GM23338 (cell line): ENCODE measurements at regions not wholly inside any gene's neighbourhood (a gene's known extent, or its start where the extent isn't known, plus 50 kb on each side); places are given as distances from the start of the nearest gene placed in this dataset.

Source experiments
- ATAC-seq: fragments of 200-7000 bp; cut with Tn5 transposase; 3 replicates; pipeline ENCODE4 v1.9.1; 2020
- DNase-seq: peaks from one replicate; pipeline ENCODE4 v3.0.0-alpha.2; 2015; ENCODE audit warnings: low spot score
- H2AFZ ChIP-seq: fragments of 200-600 bp; sonication (generic); 2 replicates; pipeline ENCODE4 v1.8.0; 2016; ENCODE audit warnings: antibody characterized with exemption, mild to moderate bottlenecking, moderate library complexity
- H3F3A ChIP-seq: fragments of 200-600 bp; sonication (generic); replicated peaks from 2 replicates; pipeline ENCODE4 v1.8.0; 2017; ENCODE audit warnings: antibody characterized with exemption, mixed run types, low read depth
- H3K27ac ChIP-seq: fragments of 200-600 bp; sonication (generic); 2 replicates; pipeline ENCODE4 v1.6.1; 2016; ENCODE audit warnings: low read depth
- H3K27me3 ChIP-seq: fragments of 200-600 bp; sonication (generic); 2 replicates; pipeline ENCODE4 v1.8.0; 2016; ENCODE audit warnings: mild to moderate bottlenecking, mixed run types, moderate library complexity; ENCODE audit not compliant: insufficient read depth
- H3K36me3 ChIP-seq: fragments of 200-600 bp; sonication (generic); 2 replicates; pipeline ENCODE4 v1.8.0; 2016; ENCODE audit warnings: mild to moderate bottlenecking; ENCODE audit not compliant: insufficient read depth
- H3K4me1 ChIP-seq: fragments of 200-600 bp; sonication (generic); 2 replicates; pipeline ENCODE4 v1.8.0; 2016; ENCODE audit warnings: mild to moderate bottlenecking, moderate library complexity; ENCODE audit not compliant: insufficient read depth
- H3K4me2 ChIP-seq: fragments of 200-600 bp; sonication (generic); 2 replicates; pipeline ENCODE4 v1.7.1; 2017; ENCODE audit warnings: mixed run types
- H3K4me3 ChIP-seq: fragments of 200-600 bp; sonication (generic); 2 replicates; pipeline ENCODE4 v1.6.1; 2016; ENCODE audit warnings: mixed run types
- H3K79me2 ChIP-seq: fragments of 200-600 bp; sonication (generic); replicated peaks from 2 replicates; pipeline ENCODE4 v1.8.0; 2017; ENCODE audit warnings: mild to moderate bottlenecking; ENCODE audit not compliant: insufficient read depth
- H3K9me2 ChIP-seq: fragments of 200-600 bp; sonication (generic); 2 replicates; pipeline ENCODE4 v1.8.0; 2017; ENCODE audit not compliant: insufficient read depth
- H4K20me1 ChIP-seq: fragments of 200-600 bp; sonication (generic); replicated peaks from 2 replicates; pipeline ENCODE4 v1.8.0; 2017; ENCODE audit warnings: mild to moderate bottlenecking; ENCODE audit not compliant: insufficient read depth
- H3K27ac Mint-ChIP-seq: 2 replicates; pipeline ENCODE4 v1.8.0; 2020; ENCODE audit warnings: inconsistent platforms, mild to moderate bottlenecking, moderate library complexity, mixed read lengths
- H3K27me3 Mint-ChIP-seq: 3 replicates; pipeline ENCODE4 v1.8.0; 2022; ENCODE audit warnings: low read depth, mild to moderate bottlenecking, moderate library complexity, mixed read lengths, inconsistent platforms; ENCODE audit not compliant: insufficient read depth, poor library complexity
- H3K36me3 Mint-ChIP-seq: 3 replicates; pipeline ENCODE4 v1.8.0; 2021; ENCODE audit warnings: low read depth, mild to moderate bottlenecking, inconsistent platforms, moderate library complexity, mixed read lengths
- H3K4me1 Mint-ChIP-seq: 3 replicates; pipeline ENCODE4 v1.8.0; 2020; ENCODE audit warnings: mild to moderate bottlenecking, inconsistent platforms, mixed read lengths
- H3K4me3 Mint-ChIP-seq: 3 replicates; pipeline ENCODE4 v1.8.0; 2021; ENCODE audit warnings: moderate library complexity, mild to moderate bottlenecking, inconsistent platforms, mixed read lengths
- H3K9me3 Mint-ChIP-seq: 3 replicates; pipeline ENCODE4 v1.8.0; 2020; ENCODE audit warnings: moderate library complexity, mild to moderate bottlenecking, inconsistent platforms, mixed read lengths
- CTCF ChIP-seq, 2 experiments: fragments of 200-600 bp in 1 of 2; sonication (generic) in 1 of 2; conservative IDR thresholded peaks; 2 replicates each; pipeline versions ENCODE4 v1.5.1 to v1.6.1; 2016 to 2017; ENCODE audit warnings: antibody characterized with exemption in 2 of 2, low read depth in 2 of 2, mild to moderate bottlenecking in 2 of 2, moderate library complexity in 1 of 2
- EZH2phosphoT487 ChIP-seq: fragments of 200-600 bp; sonication (generic); IDR thresholded peaks from one replicate; pipeline ENCODE4 v1.8.1; 2018; ENCODE audit warnings: antibody characterized with exemption; ENCODE audit not compliant: unreplicated experiment
- NANOG ChIP-seq: IDR thresholded peaks from 2 replicates; pipeline ENCODE4 v1.6.1; 2016; ENCODE audit warnings: antibody characterized with exemption, borderline replicate concordance
- POLR2AphosphoS5 ChIP-seq: IDR thresholded peaks from 2 replicates; pipeline ENCODE4 v1.6.1; 2016; ENCODE audit warnings: antibody characterized with exemption, low read depth
- ZNF331 ChIP-seq: fragments of 250-450 bp; sonication (Bioruptor Pico); IDR thresholded peaks from 2 replicates; pipeline ENCODE4 v1.5.0; 2020; ENCODE audit warnings: low read depth, mild to moderate bottlenecking, moderate library complexity
- ZNF462 ChIP-seq: fragments of 250-450 bp; sonication (Bioruptor Pico); IDR thresholded peaks from 2 replicates; pipeline ENCODE4 v1.5.0; 2020; ENCODE audit warnings: mild to moderate bottlenecking, moderate library complexity

GRCh38 chr4:128471576-128471975 lies 184.0 kb upstream of the PGRMC2 start:
- H3K4me3 ChIP-seq, result no peak overlapping the region
- H3K27ac Mint-ChIP-seq, result no peak overlapping the region
- DNase-seq (no peak), ATAC-seq (no peak)
- H3K4me2 ChIP-seq, result no peak overlapping the region
- H3K9me3 Mint-ChIP-seq, result no peaks in the 10 kb centered on the region
- peaks cover 2% of the 10 kb centered on the region; the same call in 1 of the 3 replicates for H3K36me3 Mint-ChIP-seq
- H3K27ac ChIP-seq, result no peak overlapping the region
- no peak overlapping the region for H2AFZ ChIP-seq
- H3K4me1 ChIP-seq, result no peaks in the 10 kb centered on the region
- no peak for TF ChIP-seq ZNF331 (CRISPR knock-in tag)
- TF ChIP-seq ZNF462 (CRISPR knock-in tag), result no peak
- H3K27me3 Mint-ChIP-seq, result no peaks in the 10 kb centered on the region
- H3K9me2 ChIP-seq, result peaks cover 15% of the 10 kb centered on the region; the same call in 1 of the 2 replicates
- H4K20me1 ChIP-seq, result no peaks in the 10 kb centered on the region
- no peaks in the 10 kb centered on the region for H3K79me2 ChIP-seq
- no peaks in the 10 kb centered on the region for H3K4me1 Mint-ChIP-seq
- H3F3A ChIP-seq, result no peaks in the 10 kb centered on the region
- no peak overlapping the region for H3K4me3 Mint-ChIP-seq
- no peaks in the 10 kb centered on the region for H3K36me3 ChIP-seq
- H3K27me3 ChIP-seq, result no peaks in the 10 kb centered on the region

- Histone ChIP-seq H3K27me3 (no peaks in the 10 kb centered on the region), H2AFZ (no peak overlapping the region), H3K36me3 (no peaks in the 10 kb centered on the region), H3K4me1 (no peaks in the 10 kb centered on the region), H3K27ac (no peak overlapping the region), H3K4me2 (no peak overlapping the region), H3K4me3 (no peak overlapping the region), H3K9me2 (peaks cover 13% of the 10 kb centered on the region; the same call in 1 of the 2 replicates), H3F3A (no peaks in the 10 kb centered on the region), H3K79me2 (no peaks in the 10 kb centered on the region), H4K20me1 (no peaks in the 10 kb centered on the region)
- peaks cover 2% of the 10 kb centered on the region; the same call in 1 of the 3 replicates for H3K36me3 Mint-ChIP-seq
- ATAC-seq (no peak), DNase-seq (no peak)
- no peak for TF ChIP-seq POLR2AphosphoS5
- no peak for TF ChIP-seq EZH2phosphoT487
- no peak for TF ChIP-seq NANOG
- no peak for TF ChIP-seq CTCF (conservative IDR thresholded peaks at IDR 0.05; ENCODE audit: low read depth in 2 of 2)
- peaks cover under 1% of the 10 kb centered on the region for H3K27me3 Mint-ChIP-seq
- H3K4me3 Mint-ChIP-seq, result no peak overlapping the region
- H3K9me3 Mint-ChIP-seq, result no peaks in the 10 kb centered on the region
- H3K27ac Mint-ChIP-seq, result no peak overlapping the region
- H3K4me1 Mint-ChIP-seq, result no peaks in the 10 kb centered on the region
Measured at GRCh38 chr4:128470492-128471053, 183.0 kb upstream of the PGRMC2 start.
